WTC11 (cell line): ENCODE measurements at regions not wholly inside any gene's neighbourhood (a gene's known extent, or its start where the extent isn't known, plus 50 kb on each side); places are given as distances from the start of the nearest gene placed in this dataset.

Source experiments
- ATAC-seq: fragments of 200-7000 bp; cut with Tn5 transposase; 2 replicates; pipeline ENCODE4 v1.10.0; 2021; ENCODE audit warnings: mild to moderate bottlenecking, moderate library complexity
- CTCF ChIA-PET: fragments of 300-600 bp; sonication (Branson Sonifier 250); formaldehyde crosslinking; loops from one replicate; lab custom pipeline; 2021; ENCODE audit warnings: antibody characterized with exemption; lab: Charles Lee
- POLR2A ChIA-PET: fragments of 350-600 bp; sonication (Branson Sonifier 250); formaldehyde crosslinking; loops from one replicate; lab custom pipeline; 2021; ENCODE audit warnings: antibody characterized with exemption; lab: Charles Lee
- DNase-seq: peaks from one replicate; pipeline ENCODE4 v3.0.0; 2021; ENCODE audit warnings: low spot score
- H3K27ac Mint-ChIP-seq: 2 replicates; pipeline ENCODE4 v1.8.0; 2021; ENCODE audit warnings: mixed read lengths
- H3K27me3 Mint-ChIP-seq: 2 replicates; pipeline ENCODE4 v1.8.0; 2021; ENCODE audit warnings: low read depth, mild to moderate bottlenecking, moderate library complexity, mixed read lengths
- H3K36me3 Mint-ChIP-seq: 2 replicates; pipeline ENCODE4 v1.8.0; 2021; ENCODE audit warnings: mixed read lengths
- H3K4me1 Mint-ChIP-seq: 2 replicates; pipeline ENCODE4 v1.8.0; 2022; ENCODE audit warnings: mixed read lengths
- H3K4me3 Mint-ChIP-seq: 2 replicates; pipeline ENCODE4 v1.8.0; 2021; ENCODE audit warnings: mild to moderate bottlenecking, moderate library complexity, mixed read lengths
- H3K9me3 Mint-ChIP-seq: 2 replicates; pipeline ENCODE4 v1.8.0; 2021; ENCODE audit warnings: mixed read lengths
- CREM ChIP-seq: sonication (generic); formaldehyde crosslinking; IDR thresholded peaks from 2 replicates; pipeline ENCODE4 v1.8.1; 2022; ENCODE audit warnings: mild to moderate bottlenecking, missing genetic modification reagents, moderate library complexity
- ETV6 ChIP-seq: sonication (generic); formaldehyde crosslinking; IDR thresholded peaks from 2 replicates; pipeline ENCODE4 v1.8.1; 2022; ENCODE audit warnings: mild to moderate bottlenecking, missing genetic modification reagents
- FOXP1 ChIP-seq: sonication (generic); formaldehyde crosslinking; IDR thresholded peaks from 2 replicates; pipeline ENCODE4 v1.8.0; 2022; ENCODE audit warnings: missing genetic modification reagents, mild to moderate bottlenecking, moderate library complexity, borderline replicate concordance
- GABPB1 ChIP-seq: sonication (generic); formaldehyde crosslinking; IDR thresholded peaks from 2 replicates; pipeline ENCODE4 v1.8.1; 2023; ENCODE audit warnings: mild to moderate bottlenecking, missing genetic modification reagents
- JUN ChIP-seq: sonication (generic); formaldehyde crosslinking; IDR thresholded peaks from 2 replicates; pipeline ENCODE4 v1.8.0; 2023; ENCODE audit warnings: mild to moderate bottlenecking, missing genetic modification reagents
- NFYB ChIP-seq: sonication (generic); formaldehyde crosslinking; conservative IDR thresholded peaks from 2 replicates; pipeline ENCODE4 v1.8.0; 2022; ENCODE audit warnings: low read depth, missing genetic modification reagents
- NR1H2 ChIP-seq: sonication (generic); formaldehyde crosslinking; IDR thresholded peaks from 2 replicates; pipeline ENCODE4 v1.9.0; 2021; ENCODE audit warnings: mild to moderate bottlenecking, moderate library complexity, missing genetic modification reagents
- NR3C1 ChIP-seq: sonication (generic); formaldehyde crosslinking; conservative IDR thresholded peaks from 2 replicates; pipeline ENCODE4 v1.8.1; 2023; ENCODE audit warnings: low read depth, mild to moderate bottlenecking, missing genetic modification reagents
- RELA ChIP-seq: sonication (generic); formaldehyde crosslinking; IDR thresholded peaks from 2 replicates; pipeline ENCODE4 v1.8.1; 2022; ENCODE audit warnings: missing genetic modification reagents, mild to moderate bottlenecking, borderline replicate concordance
- RORB ChIP-seq: fragments of 250-450 bp; sonication (Bioruptor Pico); IDR thresholded peaks from 2 replicates; pipeline ENCODE4 v1.9.0; 2021; ENCODE audit warnings: mild to moderate bottlenecking
- SP1 ChIP-seq: sonication (generic); formaldehyde crosslinking; conservative IDR thresholded peaks from 2 replicates; pipeline ENCODE4 v1.8.1; 2022; ENCODE audit warnings: missing genetic modification reagents
- TEAD1 ChIP-seq: sonication (generic); formaldehyde crosslinking; IDR thresholded peaks from 2 replicates; pipeline ENCODE4 v1.8.0; 2022; ENCODE audit warnings: mild to moderate bottlenecking, missing genetic modification reagents
- ZNF121 ChIP-seq: sonication (generic); formaldehyde crosslinking; IDR thresholded peaks from 2 replicates; pipeline ENCODE4 v1.8.0; 2023; ENCODE audit warnings: missing genetic modification reagents
- TF ChIP-seq, protein P1 (sequence below): fragments of 250-450 bp; sonication (Bioruptor Pico); IDR thresholded peaks from 2 replicates; pipeline ENCODE4 v1.9.0; 2021; ENCODE audit warnings: mild to moderate bottlenecking
- TF ChIP-seq, protein P2 (sequence below): sonication (generic); formaldehyde crosslinking; IDR thresholded peaks from 2 replicates; pipeline ENCODE4 v1.8.1; 2023; ENCODE audit warnings: mild to moderate bottlenecking, moderate library complexity, missing genetic modification reagents
- TF ChIP-seq, protein P3 (sequence below): fragments of 200-600 bp; IDR thresholded peaks from 2 replicates; pipeline ENCODE4 v1.8.0; 2022; ENCODE audit warnings: antibody characterized with exemption
- TF ChIP-seq, protein P4 (sequence below): sonication (generic); formaldehyde crosslinking; IDR thresholded peaks from 2 replicates; pipeline ENCODE4 v1.8.0; 2023; ENCODE audit warnings: missing genetic modification reagents, mild to moderate bottlenecking, borderline replicate concordance

DNA sequence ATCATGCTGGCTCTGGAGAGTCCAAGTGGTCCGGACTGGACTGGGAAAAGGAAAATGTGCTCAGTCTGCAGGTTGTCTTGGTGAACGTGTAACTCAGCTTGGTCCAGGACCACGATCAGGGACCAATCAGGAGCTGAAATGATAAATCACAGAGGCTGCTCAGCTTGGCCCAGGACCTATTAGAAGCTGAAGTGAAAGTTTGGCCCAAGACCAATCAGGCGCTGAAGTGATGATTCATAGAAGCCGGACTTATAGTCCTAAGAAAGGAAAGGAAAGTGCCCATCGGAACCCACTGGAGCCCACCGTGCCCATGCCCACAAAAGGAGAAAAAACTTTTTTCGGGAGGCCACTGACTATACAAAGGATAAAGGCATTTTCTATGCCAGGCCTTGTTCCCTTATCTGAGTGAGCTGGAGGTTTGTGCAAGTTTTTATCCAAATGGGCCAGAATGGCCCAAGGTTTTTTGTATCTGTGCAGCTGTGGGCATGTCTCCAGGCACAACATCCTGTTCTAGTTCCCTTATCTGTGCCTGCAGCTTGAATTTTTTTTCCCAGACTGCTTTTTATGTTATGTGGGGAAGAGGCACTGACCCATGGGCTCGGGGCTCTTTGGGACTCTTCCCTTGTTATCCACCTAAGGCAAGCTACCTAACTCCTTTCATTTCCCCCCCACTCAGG, 194.4 kb downstream of the FAM133A start:
- TF ChIP-seq ZNF121 (CRISPR knock-in tag) (no peak), NR3C1 (CRISPR knock-in tag) (no peak), SP1 (CRISPR knock-in tag) (no peak), FOXP1 (CRISPR knock-in tag) (no peak), CREM (CRISPR knock-in tag) (no peak), RELA (CRISPR knock-in tag) (no peak), GABPB1 (no peak), JUN (no peak), TEAD1 (CRISPR knock-in tag) (no peak), RORB (no peak), NFYB (CRISPR knock-in tag) (no peak)
- TF ChIP-seq, protein P1, sequence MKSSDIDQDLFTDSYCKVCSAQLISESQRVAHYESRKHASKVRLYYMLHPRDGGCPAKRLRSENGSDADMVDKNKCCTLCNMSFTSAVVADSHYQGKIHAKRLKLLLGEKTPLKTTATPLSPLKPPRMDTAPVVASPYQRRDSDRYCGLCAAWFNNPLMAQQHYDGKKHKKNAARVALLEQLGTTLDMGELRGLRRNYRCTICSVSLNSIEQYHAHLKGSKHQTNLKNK = no peak
- TF ChIP-seq, all 79 proteins: peak for 0
- H3K27me3 Mint-ChIP-seq = no peaks in the 10 kb centered on the region
- ChIA-PET CTCF (no interaction called here), POLR2A (no interaction called here)
- ATAC-seq (no peak), DNase-seq (no peak)
- H3K4me1 Mint-ChIP-seq = peaks cover 16% of the 10 kb centered on the region
- H3K27ac Mint-ChIP-seq = no peak overlapping the region
- H3K9me3 Mint-ChIP-seq = peaks cover 17% of the 10 kb centered on the region
- peaks cover 2% of the 10 kb centered on the region for H3K36me3 Mint-ChIP-seq
- H3K4me3 Mint-ChIP-seq = no peak overlapping the region

DNA sequence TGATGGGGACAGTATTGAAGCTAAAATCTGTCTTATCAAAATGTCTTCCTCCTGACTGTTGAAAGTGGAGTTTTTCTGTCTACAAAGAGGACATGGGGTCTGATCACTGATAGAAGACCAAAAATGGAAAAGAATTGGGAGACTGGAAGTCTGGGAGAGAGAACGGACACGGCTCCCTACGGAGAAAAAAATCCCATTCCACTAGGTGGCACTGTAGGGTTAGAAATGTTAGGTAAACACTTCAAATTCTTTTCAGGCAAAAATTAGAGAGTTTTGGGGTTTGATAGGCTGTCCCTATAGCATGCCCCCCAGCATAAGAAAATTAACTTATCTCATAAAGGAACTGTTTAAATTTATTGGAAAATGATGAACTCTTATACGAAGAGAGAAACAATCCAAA, 200.5 kb downstream of the FAM133A start:
- ChIA-PET POLR2A (no interaction called here), CTCF (no interaction called here)
- Mint-ChIP-seq H3K36me3 (peaks cover 45% of the 10 kb centered on the region), H3K4me3 (no peak overlapping the region), H3K27ac (no peak overlapping the region), H3K9me3 (peaks cover 36% of the 10 kb centered on the region), H3K4me1 (peaks cover 23% of the 10 kb centered on the region), H3K27me3 (no peaks in the 10 kb centered on the region)
- DNase-seq (peak; percentile 31), ATAC-seq (0 out of 2 replicates have a peak, but pooled peaks have one; percentile 22)
- TF ChIP-seq, protein P2, sequence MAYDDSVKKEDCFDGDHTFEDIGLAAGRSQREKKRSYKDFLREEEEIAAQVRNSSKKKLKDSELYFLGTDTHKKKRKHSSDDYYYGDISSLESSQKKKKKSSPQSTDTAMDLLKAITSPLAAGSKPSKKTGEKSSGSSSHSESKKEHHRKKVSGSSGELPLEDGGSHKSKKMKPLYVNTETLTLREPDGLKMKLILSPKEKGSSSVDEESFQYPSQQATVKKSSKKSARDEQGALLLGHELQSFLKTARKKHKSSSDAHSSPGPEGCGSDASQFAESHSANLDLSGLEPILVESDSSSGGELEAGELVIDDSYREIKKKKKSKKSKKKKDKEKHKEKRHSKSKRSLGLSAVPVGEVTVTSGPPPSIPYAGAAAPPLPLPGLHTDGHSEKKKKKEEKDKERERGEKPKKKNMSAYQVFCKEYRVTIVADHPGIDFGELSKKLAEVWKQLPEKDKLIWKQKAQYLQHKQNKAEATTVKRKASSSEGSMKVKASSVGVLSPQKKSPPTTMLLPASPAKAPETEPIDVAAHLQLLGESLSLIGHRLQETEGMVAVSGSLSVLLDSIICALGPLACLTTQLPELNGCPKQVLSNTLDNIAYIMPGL = no peak
- TF ChIP-seq, protein P3, sequence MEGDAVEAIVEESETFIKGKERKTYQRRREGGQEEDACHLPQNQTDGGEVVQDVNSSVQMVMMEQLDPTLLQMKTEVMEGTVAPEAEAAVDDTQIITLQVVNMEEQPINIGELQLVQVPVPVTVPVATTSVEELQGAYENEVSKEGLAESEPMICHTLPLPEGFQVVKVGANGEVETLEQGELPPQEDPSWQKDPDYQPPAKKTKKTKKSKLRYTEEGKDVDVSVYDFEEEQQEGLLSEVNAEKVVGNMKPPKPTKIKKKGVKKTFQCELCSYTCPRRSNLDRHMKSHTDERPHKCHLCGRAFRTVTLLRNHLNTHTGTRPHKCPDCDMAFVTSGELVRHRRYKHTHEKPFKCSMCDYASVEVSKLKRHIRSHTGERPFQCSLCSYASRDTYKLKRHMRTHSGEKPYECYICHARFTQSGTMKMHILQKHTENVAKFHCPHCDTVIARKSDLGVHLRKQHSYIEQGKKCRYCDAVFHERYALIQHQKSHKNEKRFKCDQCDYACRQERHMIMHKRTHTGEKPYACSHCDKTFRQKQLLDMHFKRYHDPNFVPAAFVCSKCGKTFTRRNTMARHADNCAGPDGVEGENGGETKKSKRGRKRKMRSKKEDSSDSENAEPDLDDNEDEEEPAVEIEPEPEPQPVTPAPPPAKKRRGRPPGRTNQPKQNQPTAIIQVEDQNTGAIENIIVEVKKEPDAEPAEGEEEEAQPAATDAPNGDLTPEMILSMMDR = peak; percentile 40; the same call in 1 of the 2 replicates
- no peak for TF ChIP-seq NFYB (CRISPR knock-in tag)
- no peak for TF ChIP-seq ETV6 (CRISPR knock-in tag)
- TF ChIP-seq NR1H2 (CRISPR knock-in tag) = no peak
- TF ChIP-seq, protein P4, sequence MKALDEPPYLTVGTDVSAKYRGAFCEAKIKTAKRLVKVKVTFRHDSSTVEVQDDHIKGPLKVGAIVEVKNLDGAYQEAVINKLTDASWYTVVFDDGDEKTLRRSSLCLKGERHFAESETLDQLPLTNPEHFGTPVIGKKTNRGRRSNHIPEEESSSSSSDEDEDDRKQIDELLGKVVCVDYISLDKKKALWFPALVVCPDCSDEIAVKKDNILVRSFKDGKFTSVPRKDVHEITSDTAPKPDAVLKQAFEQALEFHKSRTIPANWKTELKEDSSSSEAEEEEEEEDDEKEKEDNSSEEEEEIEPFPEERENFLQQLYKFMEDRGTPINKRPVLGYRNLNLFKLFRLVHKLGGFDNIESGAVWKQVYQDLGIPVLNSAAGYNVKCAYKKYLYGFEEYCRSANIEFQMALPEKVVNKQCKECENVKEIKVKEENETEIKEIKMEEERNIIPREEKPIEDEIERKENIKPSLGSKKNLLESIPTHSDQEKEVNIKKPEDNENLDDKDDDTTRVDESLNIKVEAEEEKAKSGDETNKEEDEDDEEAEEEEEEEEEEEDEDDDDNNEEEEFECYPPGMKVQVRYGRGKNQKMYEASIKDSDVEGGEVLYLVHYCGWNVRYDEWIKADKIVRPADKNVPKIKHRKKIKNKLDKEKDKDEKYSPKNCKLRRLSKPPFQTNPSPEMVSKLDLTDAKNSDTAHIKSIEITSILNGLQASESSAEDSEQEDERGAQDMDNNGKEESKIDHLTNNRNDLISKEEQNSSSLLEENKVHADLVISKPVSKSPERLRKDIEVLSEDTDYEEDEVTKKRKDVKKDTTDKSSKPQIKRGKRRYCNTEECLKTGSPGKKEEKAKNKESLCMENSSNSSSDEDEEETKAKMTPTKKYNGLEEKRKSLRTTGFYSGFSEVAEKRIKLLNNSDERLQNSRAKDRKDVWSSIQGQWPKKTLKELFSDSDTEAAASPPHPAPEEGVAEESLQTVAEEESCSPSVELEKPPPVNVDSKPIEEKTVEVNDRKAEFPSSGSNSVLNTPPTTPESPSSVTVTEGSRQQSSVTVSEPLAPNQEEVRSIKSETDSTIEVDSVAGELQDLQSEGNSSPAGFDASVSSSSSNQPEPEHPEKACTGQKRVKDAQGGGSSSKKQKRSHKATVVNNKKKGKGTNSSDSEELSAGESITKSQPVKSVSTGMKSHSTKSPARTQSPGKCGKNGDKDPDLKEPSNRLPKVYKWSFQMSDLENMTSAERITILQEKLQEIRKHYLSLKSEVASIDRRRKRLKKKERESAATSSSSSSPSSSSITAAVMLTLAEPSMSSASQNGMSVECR (CRISPR knock-in tag) = no peak
